Choroid plexus epithelial cell (primary cell): ENCODE measurements at regions not wholly inside any gene's neighbourhood (a gene's known extent, or its start where the extent isn't known, plus 50 kb on each side); places are given as distances from the start of the nearest gene placed in this dataset.

ENCODE experiments used
- DNase-seq: peaks from one replicate; pipeline ENCODE4 v3.0.0-alpha.2; 2010; ENCODE audit warnings: low read depth
- H3K4me3 ChIP-seq: 2 replicates; pipeline ENCODE4 v1.5.1; 2011; ENCODE audit warnings: low read depth, mild to moderate bottlenecking, control low read depth, low read length, moderate library complexity
- CTCF ChIP-seq: conservative IDR thresholded peaks from 2 replicates; pipeline ENCODE4 v1.5.1; 2011; ENCODE audit warnings: low read depth, mild to moderate bottlenecking, control low read depth, inconsistent platforms, low read length, moderate library complexity

GRCh38 chr7:57482-58255 lies 134.7 kb upstream of the FAM20C start:
- no peak overlapping the region for H3K4me3 ChIP-seq
- no peak for DNase-seq
- TF ChIP-seq CTCF = no peak

- DNase-seq = no peak
- TF ChIP-seq CTCF = no peak
- no peak overlapping the region for H3K4me3 ChIP-seq
Observed at GRCh38 chr7:58316-58715, 134.1 kb upstream of the FAM20C start.

GRCh38 chr7:59079-60016 lies 133.0 kb upstream of the FAM20C start:
- no peak overlapping the region for H3K4me3 ChIP-seq
- DNase-seq = no peak
- no peak for TF ChIP-seq CTCF

- DNase-seq = no peak
- H3K4me3 ChIP-seq = no peak overlapping the region
- TF ChIP-seq CTCF = no peak
Observed at GRCh38 chr7:60017-60675, 132.2 kb upstream of the FAM20C start.

- DNase-seq = no peak
- H3K4me3 ChIP-seq = no peak overlapping the region
- no peak for TF ChIP-seq CTCF
Observed at GRCh38 chr7:60706-61105, 131.7 kb upstream of the FAM20C start.

- TF ChIP-seq CTCF = no peak
- H3K4me3 ChIP-seq = no peak overlapping the region
- DNase-seq = no peak
Observed at GRCh38 chr7:61111-61510, 131.3 kb upstream of the FAM20C start.
